Aorta (tissue), 5 donors: ENCODE measurements at regions not wholly inside any gene's neighbourhood (a gene's known extent, or its start where the extent isn't known, plus 50 kb on each side); places are given as distances from the start of the nearest gene placed in this dataset.

Source experiments
- ATAC-seq: fragments of 200-7000 bp; cut with Tn5 transposase; one replicate; pipeline ENCODE4 v1.9.1; 2022; ENCODE audit warnings: moderate library complexity; ENCODE audit not compliant: low FRiP score
- DNase-seq, 2 donors: peaks; one replicate each; pipeline ENCODE4 v3.0.0-alpha.2; 2020
- H3K27ac ChIP-seq, 2 donors: one replicate each; pipeline ENCODE4 v1.5.1; 2013; ENCODE audit warnings: low read length in 2 of 2, mild to moderate bottlenecking in 2 of 2, moderate library complexity in 2 of 2, control low read depth in 1 of 2, inconsistent platforms in 1 of 2, low read depth in 1 of 2
- H3K27me3 ChIP-seq, 2 donors: one replicate each; pipeline ENCODE4 v1.6.1; 2013; ENCODE audit warnings: control low read depth in 1 of 2, low read length in 1 of 2, mild to moderate bottlenecking in 1 of 2, moderate library complexity in 1 of 2; ENCODE audit not compliant: insufficient read depth in 2 of 2, control insufficient read depth in 1 of 2
- H3K36me3 ChIP-seq, 2 donors: one replicate each; pipeline ENCODE4 v1.6.1; 2013; ENCODE audit warnings: control low read depth in 1 of 2, low read length in 1 of 2, mild to moderate bottlenecking in 1 of 2; ENCODE audit not compliant: insufficient read depth in 2 of 2, control insufficient read depth in 1 of 2
- H3K4me1 ChIP-seq, 2 donors: one replicate each; pipeline ENCODE4 v1.6.1; 2013; ENCODE audit warnings: low read length in 2 of 2, control low read depth in 1 of 2, mild to moderate bottlenecking in 1 of 2, moderate library complexity in 1 of 2; ENCODE audit not compliant: insufficient read depth in 2 of 2, control insufficient read depth in 1 of 2
- H3K4me3 ChIP-seq, 2 donors: one replicate each; pipeline ENCODE4 v1.5.1; 2013; ENCODE audit warnings: low read length in 2 of 2, control low read depth in 1 of 2, mild to moderate bottlenecking in 1 of 2
- H3K9me3 ChIP-seq: one replicate; pipeline ENCODE4 v1.6.1; 2013; ENCODE audit warnings: mild to moderate bottlenecking, low read length; ENCODE audit not compliant: control insufficient read depth
- WGBS, 2 donors: extraction: QIAGEN DNeasy Blood & Tissue Kit; methylation state at CpG; one replicate each; pipeline ENCODE4 v1.1.7; 2013; 5-methylcytosine and 5-hydroxymethylcytosine counted together
- intact Hi-C, 2 donors: fragments of 100-400 bp; cut with DNase I; formaldehyde crosslinking; loops; one replicate each; pipeline versions ENCODE4 v1.14.2 to v1.15.0; 2022
- donor health status: healthy with polysubstance abuse.
- donor health status: Bipolar disorder and iron deficiency.
- donor health status: DM: no; HTN: no; CAD: no.
- donor health status: DM: no; HTN: no; CAD: no.
- donor health status: DM: yes; HTN: yes; CAD: no.

GRCh38 chr18:75783566-75784281, 356.2 kb upstream of the SMIM21 start:
- peaks cover 1% of the 10 kb centered on the region for H3K9me3 ChIP-seq
- H3K27me3 ChIP-seq = no peaks in the 10 kb centered on the region
- ATAC-seq (no peak), DNase-seq (no peak)
- 50 to 60% methylated on average over 14 of the region's 14 CpGs for WGBS, 2 donors
- H3K4me3 ChIP-seq = no peak overlapping the region
- no peaks in the 10 kb centered on the region for H3K36me3 ChIP-seq
- H3K4me1 ChIP-seq = no peaks in the 10 kb centered on the region
- intact Hi-C loops = no loop called here
- H3K27ac ChIP-seq = no peak overlapping the region

GRCh38 chr18:75782826-75783225, 355.3 kb upstream of the SMIM21 start:
- Histone ChIP-seq H3K36me3 (no peaks in the 10 kb centered on the region), H3K4me3 (no peak overlapping the region), H3K9me3 (peaks cover 1% of the 10 kb centered on the region), H3K27ac (no peak overlapping the region), H3K27me3 (no peaks in the 10 kb centered on the region), H3K4me1 (no peaks in the 10 kb centered on the region)
- ATAC-seq (no peak), DNase-seq (no peak)
- intact Hi-C loops = no loop called here
- 88 to 89% methylated on average over 11 of the region's 11 CpGs for WGBS, 2 donors

DNA sequence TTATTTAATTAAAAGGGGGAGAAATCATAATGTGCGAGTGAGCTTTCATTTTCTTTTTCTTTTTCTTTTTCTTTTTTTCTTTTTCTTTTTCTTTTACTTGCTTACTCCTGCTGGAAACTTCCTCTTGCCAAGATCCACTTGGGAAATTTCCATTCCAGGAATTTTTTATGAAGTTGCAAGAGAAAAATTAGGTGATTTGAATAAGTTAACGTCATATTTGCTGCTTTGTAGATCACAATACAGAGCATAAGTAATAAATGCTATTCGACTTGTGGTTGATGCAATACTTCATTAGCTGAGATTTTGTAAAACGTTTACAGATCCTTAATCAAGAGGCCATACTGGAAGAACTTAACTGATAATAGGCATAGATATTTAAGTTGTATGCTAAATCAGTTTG, 354.7 kb upstream of the SMIM21 start:
- no peak for ATAC-seq
- 69 to 70% methylated on average over 4 of the region's 4 CpGs for WGBS, 2 donors
- H3K9me3 ChIP-seq = peaks cover 1% of the 10 kb centered on the region

DNA sequence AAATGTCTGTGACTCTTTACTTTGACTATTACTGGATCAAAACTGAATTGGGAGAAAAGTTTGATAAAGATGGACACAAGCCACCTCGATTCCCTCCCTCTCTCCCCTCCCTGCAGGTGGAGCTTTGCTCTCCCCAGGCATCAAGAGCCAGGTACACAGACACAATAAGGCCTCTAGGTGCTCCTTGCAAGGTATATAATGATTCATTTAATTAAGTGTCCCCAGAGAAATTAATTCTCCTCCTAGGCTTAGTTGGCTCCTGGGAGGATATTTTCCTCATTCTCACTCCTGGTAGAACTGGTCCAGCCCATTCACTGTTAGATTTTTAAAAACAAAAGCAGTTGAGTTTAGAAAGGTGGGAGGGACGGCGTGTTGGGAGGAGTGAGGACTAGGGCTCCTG, 352.4 kb upstream of the SMIM21 start:
- Histone ChIP-seq H3K4me1 (no peaks in the 10 kb centered on the region), H3K27ac (no peak overlapping the region), H3K27me3 (no peaks in the 10 kb centered on the region), H3K4me3 (no peak overlapping the region), H3K36me3 (no peaks in the 10 kb centered on the region), H3K9me3 (peaks cover 1% of the 10 kb centered on the region)
- intact Hi-C loops = no loop called here
- WGBS, 2 donors = 81 to 89% methylated on average over 3 of the region's 3 CpGs
- ATAC-seq = no peak
- DNase-seq = no peak

More for the DNA sequence above, 354.7 kb upstream of the SMIM21 start:
- no peak overlapping the region for H3K4me3 ChIP-seq
- intact Hi-C loops = no loop called here
- no peak for DNase-seq
- no peaks in the 10 kb centered on the region for H3K36me3 ChIP-seq
- H3K27me3 ChIP-seq = no peaks in the 10 kb centered on the region
- H3K4me1 ChIP-seq = no peaks in the 10 kb centered on the region
- no peak overlapping the region for H3K27ac ChIP-seq

GRCh38 chr18:75779450-75779849, 351.9 kb upstream of the SMIM21 start:
- Histone ChIP-seq H3K4me3 (no peak overlapping the region), H3K4me1 (no peaks in the 10 kb centered on the region), H3K27me3 (no peaks in the 10 kb centered on the region), H3K9me3 (peaks cover 1% of the 10 kb centered on the region), H3K36me3 (no peaks in the 10 kb centered on the region), H3K27ac (no peak overlapping the region)
- intact Hi-C loops = no loop called here
- DNase-seq (no peak), ATAC-seq (no peak)
- WGBS, 2 donors = 81 to 85% methylated on average over 4 of the region's 4 CpGs

DNA sequence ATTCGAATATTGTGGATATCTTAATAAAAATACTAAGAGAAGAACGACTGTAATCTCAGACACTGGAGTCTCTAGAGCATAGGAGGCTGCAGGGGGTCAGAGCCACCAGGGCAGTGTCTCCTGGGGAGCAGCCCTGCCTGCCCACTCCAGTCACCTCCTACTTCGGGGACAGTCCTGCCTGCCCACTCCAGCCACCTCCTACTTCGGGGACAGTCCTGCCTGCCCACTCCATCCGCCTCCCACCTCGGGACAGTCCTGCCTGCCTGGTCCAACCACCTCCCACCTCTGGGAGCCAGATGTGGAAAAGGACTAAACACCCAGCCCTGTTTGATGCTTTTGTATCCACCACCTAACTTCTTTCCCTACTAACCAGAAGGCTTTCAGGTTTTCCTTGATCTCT, 350.1 kb upstream of the SMIM21 start:
- H3K27ac ChIP-seq = no peak overlapping the region
- no peaks in the 10 kb centered on the region for H3K36me3 ChIP-seq
- WGBS, 2 donors = 52 to 62% methylated on average over 6 of the region's 6 CpGs
- ATAC-seq = no peak
- no peaks in the 10 kb centered on the region for H3K4me1 ChIP-seq
- intact Hi-C loops = no loop called here
- no peak overlapping the region for H3K4me3 ChIP-seq
- H3K27me3 ChIP-seq = no peaks in the 10 kb centered on the region
- no peak for DNase-seq
- peaks cover 1% of the 10 kb centered on the region for H3K9me3 ChIP-seq

DNA sequence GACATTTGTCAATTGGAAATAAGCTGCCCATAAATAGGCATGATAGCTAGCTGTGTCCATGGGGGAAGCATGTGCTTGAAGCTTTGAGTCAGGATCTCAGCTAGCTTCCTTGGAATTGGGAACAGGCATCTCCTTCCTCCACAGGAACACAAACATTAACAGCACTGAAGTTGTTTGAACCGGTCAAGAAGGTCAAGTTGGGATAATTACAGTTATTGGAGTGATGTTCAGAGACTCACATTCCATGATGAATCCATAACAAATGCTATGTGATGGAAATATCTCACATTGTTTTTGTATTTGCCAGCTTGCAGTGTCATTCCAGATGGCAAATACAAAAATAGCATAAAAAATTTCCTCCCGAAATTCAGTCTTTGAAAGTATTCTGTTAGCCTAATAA, 347.6 kb upstream of the SMIM21 start:
- Histone ChIP-seq H3K4me1 (no peaks in the 10 kb centered on the region), H3K27ac (no peak overlapping the region), H3K36me3 (no peaks in the 10 kb centered on the region), H3K9me3 (peaks cover 1% of the 10 kb centered on the region), H3K4me3 (no peak overlapping the region), H3K27me3 (no peaks in the 10 kb centered on the region)
- DNase-seq (no peak), ATAC-seq (no peak)
- WGBS, 2 donors = 16 to 18% methylated on average over 2 of the region's 2 CpGs
- intact Hi-C loops = no loop called here

DNA sequence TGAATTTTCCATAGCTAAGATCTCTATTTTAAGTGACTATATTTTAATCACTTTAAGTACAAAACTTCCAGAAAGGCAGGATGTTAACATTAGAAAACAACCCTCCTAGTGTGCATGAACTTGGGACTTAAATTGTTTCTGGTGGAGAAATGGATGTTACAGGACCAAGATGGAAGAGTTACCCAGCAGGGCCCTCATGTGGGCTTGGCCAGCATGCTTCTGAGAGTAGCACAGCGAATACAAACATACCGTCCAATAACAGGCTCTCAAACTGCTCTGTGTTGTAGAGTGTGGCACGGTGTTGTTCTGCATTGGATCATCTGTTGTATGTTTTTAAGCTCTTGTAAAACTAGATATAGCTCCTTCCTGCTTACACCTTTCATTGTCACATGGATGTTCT, 346.1 kb upstream of the SMIM21 start:
- Histone ChIP-seq H3K27ac (no peak overlapping the region), H3K36me3 (no peaks in the 10 kb centered on the region), H3K4me3 (no peak overlapping the region), H3K4me1 (no peaks in the 10 kb centered on the region), H3K9me3 (no peaks in the 10 kb centered on the region), H3K27me3 (no peaks in the 10 kb centered on the region)
- DNase-seq (no peak), ATAC-seq (no peak)
- 65 to 72% methylated on average over 3 of the region's 3 CpGs for WGBS, 2 donors
- intact Hi-C loops = no loop called here

GRCh38 chr18:75762758-75763157, 335.3 kb upstream of the SMIM21 start:
- H3K36me3 ChIP-seq = no peaks in the 10 kb centered on the region
- intact Hi-C loops = no loop called here
- H3K4me1 ChIP-seq = no peaks in the 10 kb centered on the region
- DNase-seq (no peak), ATAC-seq (no peak)
- no peak overlapping the region for H3K4me3 ChIP-seq
- no peaks in the 10 kb centered on the region for H3K9me3 ChIP-seq
- H3K27me3 ChIP-seq = no peaks in the 10 kb centered on the region
- H3K27ac ChIP-seq = no peak overlapping the region
- 73 to 87% methylated on average over 2 of the region's 2 CpGs for WGBS, 2 donors
